HCT116 (cell line): ENCODE measurements at regions not wholly inside any gene's neighbourhood (a gene's known extent, or its start where the extent isn't known, plus 50 kb on each side); places are given as distances from the start of the nearest gene placed in this dataset.

Experiments used
- ATAC-seq: fragments of 200-7000 bp; cut with Tn5 transposase; 2 replicates; pipeline ENCODE4 v1.9.1; 2020; ENCODE audit warnings: mild to moderate bottlenecking, moderate library complexity
- BruUV-seq: library from RNA; stranded (reverse); fragments of 400-500 nt; replicated peaks from 2 replicates; lab custom pipeline; 2021; lab: Mats Ljungman, UMichigan
- CTCF ChIA-PET: fragments of 300-600 bp; sonication (Branson Sonifier 250); formaldehyde crosslinking; loops from one replicate; lab custom pipeline; 2021; ENCODE audit warnings: antibody characterized with exemption; lab: Charles Lee
- POLR2A ChIA-PET: fragments of 300-600, 350-600 bp; sonication (Branson Sonifier 250); formaldehyde crosslinking; loops from one replicate; lab custom pipeline; 2021; ENCODE audit warnings: antibody characterized with exemption; lab: Charles Lee
- RAD21 ChIA-PET, 2 experiments: fragments of 300-600 bp; sonication (Branson Sonifier 250); formaldehyde crosslinking; loops; one replicate each; lab custom pipeline; 2023; ENCODE audit warnings: low total read pairs in 2 of 2; ENCODE audit not compliant: uncharacterized antibody in 2 of 2, unreplicated experiment in 2 of 2, low non-redundant PET in 1 of 2; lab: Charles Lee
- DNase-seq: peaks from one replicate; pipeline ENCODE4 v3.0.0-alpha.2; 2010; ENCODE audit warnings: low read depth, low spot score
- H2AFZ ChIP-seq: fragments of 200-600 bp; shearing (Covaris generic), sonication (generic); 2 replicates; pipeline ENCODE4 v1.6.1; 2017; ENCODE audit warnings: low read depth, mixed run types, mixed read lengths, antibody characterized with exemption, low read length; ENCODE audit not compliant: poor library complexity, severe bottlenecking
- H3K27ac ChIP-seq: 2 replicates; pipeline ENCODE4 v1.5.1; 2012; ENCODE audit warnings: low read depth, low read length
- H3K27me3 ChIP-seq: fragments of 200-600 bp; sonication (generic); 2 replicates; pipeline ENCODE4 v1.6.1; 2016; ENCODE audit warnings: mixed run types, low read length, mixed read lengths; ENCODE audit not compliant: insufficient read depth
- H3K36me3 ChIP-seq, 2 experiments: fragments of 200-500 bp in 1 of 2; fragments of 200-600 bp in 1 of 2; sonication (Bioruptor generic) in 1 of 2; sonication (generic) in 1 of 2; 2 replicates each; pipeline versions ENCODE4 v1.5.1 to v1.6.1; 2014 to 2016; ENCODE audit warnings: low read length in 2 of 2, inconsistent platforms in 1 of 2, mixed read lengths in 1 of 2, mixed run types in 1 of 2; ENCODE audit not compliant: insufficient read depth in 2 of 2, control insufficient read depth in 1 of 2
- H3K4me1 ChIP-seq, 2 experiments: fragments of 200-600 bp in 1 of 2; sonication (generic) in 1 of 2; 2 replicates each; pipeline versions ENCODE4 v1.5.1 to v1.6.1; 2012 to 2017; ENCODE audit warnings: low read length in 2 of 2, inconsistent platforms in 1 of 2, mild to moderate bottlenecking in 1 of 2, mixed read lengths in 1 of 2, mixed run types in 1 of 2, moderate library complexity in 1 of 2; ENCODE audit not compliant: insufficient read depth in 2 of 2, control insufficient read depth in 1 of 2
- H3K4me2 ChIP-seq: fragments of 200-600 bp; sonication (generic); 2 replicates; pipeline ENCODE4 v1.6.1; 2017; ENCODE audit warnings: mixed run types, low read length, mixed read lengths
- H3K4me3 ChIP-seq, 2 experiments: fragments of 200-600 bp in 1 of 2; sonication (generic) in 1 of 2; replicated peaks in 1 of 2; 2 replicates each; pipeline ENCODE4 v1.5.1; 2011 to 2016; ENCODE audit warnings: low read length in 2 of 2, control low read depth in 1 of 2, low read depth in 1 of 2, mild to moderate bottlenecking in 1 of 2, mixed read lengths in 1 of 2, mixed run types in 1 of 2
- H3K79me2 ChIP-seq: fragments of 200-600 bp; sonication (generic); 2 replicates; pipeline ENCODE4 v1.6.1; 2017; ENCODE audit warnings: mild to moderate bottlenecking, mixed run types, low read length, moderate library complexity, mixed read lengths; ENCODE audit not compliant: insufficient read depth
- H3K9ac ChIP-seq: fragments of 200-600 bp; sonication (generic); 2 replicates; pipeline ENCODE4 v1.6.1; 2016; ENCODE audit warnings: low read length, mixed read lengths
- H3K9me2 ChIP-seq: fragments of 200-600 bp; sonication (generic), shearing (Covaris generic); 2 replicates; pipeline ENCODE4 v1.6.1; 2017; ENCODE audit warnings: mixed run types, mild to moderate bottlenecking, moderate library complexity; ENCODE audit not compliant: insufficient read depth
- H3K9me3 ChIP-seq, 2 experiments: fragments of 200-500 bp in 1 of 2; fragments of 200-600 bp in 1 of 2; sonication (Bioruptor generic) in 1 of 2; sonication (generic) in 1 of 2; 2 replicates each; pipeline ENCODE4 v1.6.1; 2014 to 2017; ENCODE audit warnings: low read length in 2 of 2, mixed read lengths in 2 of 2, inconsistent platforms in 1 of 2, low read depth in 1 of 2, mild to moderate bottlenecking in 1 of 2, mixed run types in 1 of 2, moderate library complexity in 1 of 2; ENCODE audit not compliant: control insufficient read depth in 1 of 2, insufficient read depth in 1 of 2
- H4K20me1 ChIP-seq: fragments of 200-600 bp; sonication (generic), shearing (Covaris generic); 2 replicates; pipeline ENCODE4 v1.6.1; 2017; ENCODE audit warnings: mixed run types, mild to moderate bottlenecking, moderate library complexity; ENCODE audit not compliant: insufficient read depth
- ATF3 ChIP-seq: IDR thresholded peaks from 2 replicates; pipeline ENCODE4 v1.6.1; 2012
- CBX3 ChIP-seq: IDR thresholded peaks from 2 replicates; pipeline ENCODE4 v1.6.1; 2012; ENCODE audit warnings: low read depth
- CEBPB ChIP-seq: IDR thresholded peaks from 2 replicates; pipeline ENCODE4 v1.6.1; 2012; ENCODE audit warnings: low read depth
- EGR1 ChIP-seq: IDR thresholded peaks from 2 replicates; pipeline ENCODE4 v1.6.1; 2012; ENCODE audit warnings: low read depth
- ELF1 ChIP-seq: IDR thresholded peaks from 2 replicates; pipeline ENCODE4 v1.6.1; 2012; ENCODE audit warnings: low read depth, borderline replicate concordance
- EZH2 ChIP-seq: fragments of 200-600 bp; sonication (generic); IDR thresholded peaks from 2 replicates; pipeline ENCODE4 v1.6.1; 2017; ENCODE audit warnings: antibody characterized with exemption, mixed run types
- EZH2phosphoT487 ChIP-seq: fragments of 200-600 bp; IDR thresholded peaks from 2 replicates; pipeline ENCODE4 v1.6.1; 2018; ENCODE audit warnings: antibody characterized with exemption, borderline replicate concordance
- JUND ChIP-seq: IDR thresholded peaks from 2 replicates; pipeline ENCODE4 v1.6.1; 2012
- MAX ChIP-seq: IDR thresholded peaks from 2 replicates; pipeline ENCODE4 v1.6.1; 2012
- POLR2A ChIP-seq: IDR thresholded peaks from 2 replicates; pipeline ENCODE4 v1.7.0; 2011; ENCODE audit warnings: borderline replicate concordance; ENCODE audit not compliant: insufficient read depth, insufficient read length; ENCODE audit errors: extremely low read depth
- POLR2AphosphoS5 ChIP-seq: IDR thresholded peaks from 2 replicates; pipeline ENCODE4 v1.6.1; 2011; ENCODE audit warnings: mild to moderate bottlenecking, low read depth, low read length, moderate library complexity
- SIN3A ChIP-seq: IDR thresholded peaks from 2 replicates; pipeline ENCODE4 v1.6.1; 2012; ENCODE audit warnings: low read depth
- SRF ChIP-seq: IDR thresholded peaks from 2 replicates; pipeline ENCODE4 v1.6.1; 2012; ENCODE audit warnings: low read depth
- TCF7L2 ChIP-seq: IDR thresholded peaks from 2 replicates; pipeline ENCODE4 v1.7.0; 2011; ENCODE audit warnings: borderline replicate concordance, inconsistent platforms; ENCODE audit not compliant: insufficient read depth, insufficient read length; ENCODE audit errors: extremely low read depth
- ZBTB33 ChIP-seq: IDR thresholded peaks from 2 replicates; pipeline ENCODE4 v1.6.1; 2011; ENCODE audit warnings: mild to moderate bottlenecking, low read length, moderate library complexity; ENCODE audit not compliant: insufficient replicate concordance; ENCODE audit errors: extremely low read depth
- ZFX ChIP-seq: fragments of 450-650 bp; IDR thresholded peaks from 2 replicates; pipeline ENCODE4 v1.6.1; 2017
- intact Hi-C: fragments of 100-400 bp; cut with micrococcal nuclease; formaldehyde crosslinking; loops from 2 replicates; pipeline ENCODE4 v1.10.0; 2022
- TF ChIP-seq, protein P1 (sequence below): IDR thresholded peaks from 2 replicates; pipeline ENCODE4 v1.6.1; 2012; ENCODE audit warnings: low read depth
- TF ChIP-seq, protein P2 (sequence below), 3 experiments: fragments of 200-600 bp in 1 of 3; sonication (generic) in 1 of 3; IDR thresholded peaks in 2 of 3; conservative IDR thresholded peaks in 1 of 3; 2 replicates each; pipeline ENCODE4 v1.5.1; 2012 to 2017; ENCODE audit warnings: low read depth in 2 of 3, low read length in 2 of 3, antibody characterized with exemption in 1 of 3, borderline replicate concordance in 1 of 3, control low read depth in 1 of 3, mild to moderate bottlenecking in 1 of 3, mixed read lengths in 1 of 3, mixed run types in 1 of 3, moderate library complexity in 1 of 3; ENCODE audit not compliant: insufficient read depth in 1 of 3

GRCh38 chr14:30410986-30411385 lies 148.0 kb upstream of the G2E3 start:
- CTCF ChIA-PET, result no interaction called here
- TF ChIP-seq ELF1 (no peak), ZFX (no peak), SRF (no peak), JUND (no peak), POLR2A (no peak), SIN3A (no peak), EGR1 (no peak), ZBTB33 (no peak), EZH2 (no peak), TCF7L2 (no peak), CEBPB (no peak), CBX3 (no peak), ATF3 (no peak), EZH2phosphoT487 (no peak), POLR2AphosphoS5 (no peak), MAX (no peak)
- TF ChIP-seq, protein P1, sequence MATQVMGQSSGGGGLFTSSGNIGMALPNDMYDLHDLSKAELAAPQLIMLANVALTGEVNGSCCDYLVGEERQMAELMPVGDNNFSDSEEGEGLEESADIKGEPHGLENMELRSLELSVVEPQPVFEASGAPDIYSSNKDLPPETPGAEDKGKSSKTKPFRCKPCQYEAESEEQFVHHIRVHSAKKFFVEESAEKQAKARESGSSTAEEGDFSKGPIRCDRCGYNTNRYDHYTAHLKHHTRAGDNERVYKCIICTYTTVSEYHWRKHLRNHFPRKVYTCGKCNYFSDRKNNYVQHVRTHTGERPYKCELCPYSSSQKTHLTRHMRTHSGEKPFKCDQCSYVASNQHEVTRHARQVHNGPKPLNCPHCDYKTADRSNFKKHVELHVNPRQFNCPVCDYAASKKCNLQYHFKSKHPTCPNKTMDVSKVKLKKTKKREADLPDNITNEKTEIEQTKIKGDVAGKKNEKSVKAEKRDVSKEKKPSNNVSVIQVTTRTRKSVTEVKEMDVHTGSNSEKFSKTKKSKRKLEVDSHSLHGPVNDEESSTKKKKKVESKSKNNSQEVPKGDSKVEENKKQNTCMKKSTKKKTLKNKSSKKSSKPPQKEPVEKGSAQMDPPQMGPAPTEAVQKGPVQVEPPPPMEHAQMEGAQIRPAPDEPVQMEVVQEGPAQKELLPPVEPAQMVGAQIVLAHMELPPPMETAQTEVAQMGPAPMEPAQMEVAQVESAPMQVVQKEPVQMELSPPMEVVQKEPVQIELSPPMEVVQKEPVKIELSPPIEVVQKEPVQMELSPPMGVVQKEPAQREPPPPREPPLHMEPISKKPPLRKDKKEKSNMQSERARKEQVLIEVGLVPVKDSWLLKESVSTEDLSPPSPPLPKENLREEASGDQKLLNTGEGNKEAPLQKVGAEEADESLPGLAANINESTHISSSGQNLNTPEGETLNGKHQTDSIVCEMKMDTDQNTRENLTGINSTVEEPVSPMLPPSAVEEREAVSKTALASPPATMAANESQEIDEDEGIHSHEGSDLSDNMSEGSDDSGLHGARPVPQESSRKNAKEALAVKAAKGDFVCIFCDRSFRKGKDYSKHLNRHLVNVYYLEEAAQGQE, result no peak
- TF ChIP-seq, protein P2, sequence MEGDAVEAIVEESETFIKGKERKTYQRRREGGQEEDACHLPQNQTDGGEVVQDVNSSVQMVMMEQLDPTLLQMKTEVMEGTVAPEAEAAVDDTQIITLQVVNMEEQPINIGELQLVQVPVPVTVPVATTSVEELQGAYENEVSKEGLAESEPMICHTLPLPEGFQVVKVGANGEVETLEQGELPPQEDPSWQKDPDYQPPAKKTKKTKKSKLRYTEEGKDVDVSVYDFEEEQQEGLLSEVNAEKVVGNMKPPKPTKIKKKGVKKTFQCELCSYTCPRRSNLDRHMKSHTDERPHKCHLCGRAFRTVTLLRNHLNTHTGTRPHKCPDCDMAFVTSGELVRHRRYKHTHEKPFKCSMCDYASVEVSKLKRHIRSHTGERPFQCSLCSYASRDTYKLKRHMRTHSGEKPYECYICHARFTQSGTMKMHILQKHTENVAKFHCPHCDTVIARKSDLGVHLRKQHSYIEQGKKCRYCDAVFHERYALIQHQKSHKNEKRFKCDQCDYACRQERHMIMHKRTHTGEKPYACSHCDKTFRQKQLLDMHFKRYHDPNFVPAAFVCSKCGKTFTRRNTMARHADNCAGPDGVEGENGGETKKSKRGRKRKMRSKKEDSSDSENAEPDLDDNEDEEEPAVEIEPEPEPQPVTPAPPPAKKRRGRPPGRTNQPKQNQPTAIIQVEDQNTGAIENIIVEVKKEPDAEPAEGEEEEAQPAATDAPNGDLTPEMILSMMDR (IDR thresholded peaks at IDR 0.05 in 2 of 3, conservative IDR thresholded peaks at IDR 0.05 in 1 of 3; ENCODE audit: borderline replicate concordance in 1 of 3, insufficient read depth in 1 of 3, low read depth in 2 of 3, low read length in 2 of 3), result no peak
- no peaks in the 10 kb centered on the region for H3K4me1 ChIP-seq
- H3K36me3 ChIP-seq, result no peaks in the 10 kb centered on the region
- H3K9me3 ChIP-seq, result no peaks in the 10 kb centered on the region
- H2AFZ ChIP-seq, result no peak overlapping the region
- ATAC-seq (no peak), DNase-seq (no peak)
- no TSS peak for BruUV-seq
- POLR2A ChIA-PET, result no interaction called here
- no peaks in the 10 kb centered on the region for H3K27me3 ChIP-seq
- no peak overlapping the region for H3K4me2 ChIP-seq
- intact Hi-C loops, result no loop called here
- no peaks in the 10 kb centered on the region for H4K20me1 ChIP-seq
- H3K27ac ChIP-seq, result no peak overlapping the region
- no peaks in the 10 kb centered on the region for H3K79me2 ChIP-seq
- no peak overlapping the region for H3K4me3 ChIP-seq
- H3K9me2 ChIP-seq, result no peaks in the 10 kb centered on the region
- no peak overlapping the region for H3K9ac ChIP-seq
- RAD21 ChIA-PET, result no interaction called here
